ENCODE measurements at regions not wholly inside any gene's neighbourhood (a gene's known extent, or its start where the extent isn't known, plus 50 kb on each side); places are given as distances from the start of the nearest gene placed in this dataset.

DNA sequence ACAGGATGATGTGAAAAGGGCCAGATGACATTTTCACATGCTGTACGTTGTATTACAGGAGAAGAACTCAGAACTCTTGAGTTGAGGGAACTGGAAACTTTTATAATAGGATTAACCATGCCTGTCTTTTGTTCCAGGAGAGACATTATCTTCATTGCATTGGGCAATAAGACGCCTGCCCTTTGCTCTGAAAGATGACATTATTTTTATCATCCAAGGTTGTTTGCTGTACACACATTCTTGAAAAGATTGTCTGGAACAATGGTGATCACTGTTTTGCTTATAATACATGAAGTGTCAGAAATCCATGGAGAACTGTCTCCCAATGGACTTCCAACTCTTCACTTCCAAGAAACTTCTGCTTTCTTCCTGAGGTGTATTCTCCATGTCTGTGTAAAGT lies 334.6 kb upstream of the B3GAT1 start:
- no peak for TF ChIP-seq POLR2A (IDR thresholded peaks at IDR 0.05; ENCODE audit: low read length)
- no peak for TF ChIP-seq GATA1 (IDR thresholded peaks at IDR 0.05; ENCODE audit: low read depth, low read length)
